ENCODE measurements at regions not wholly inside any gene's neighbourhood (a gene's known extent, or its start where the extent isn't known, plus 50 kb on each side); places are given as distances from the start of the nearest gene placed in this dataset.

DNA sequence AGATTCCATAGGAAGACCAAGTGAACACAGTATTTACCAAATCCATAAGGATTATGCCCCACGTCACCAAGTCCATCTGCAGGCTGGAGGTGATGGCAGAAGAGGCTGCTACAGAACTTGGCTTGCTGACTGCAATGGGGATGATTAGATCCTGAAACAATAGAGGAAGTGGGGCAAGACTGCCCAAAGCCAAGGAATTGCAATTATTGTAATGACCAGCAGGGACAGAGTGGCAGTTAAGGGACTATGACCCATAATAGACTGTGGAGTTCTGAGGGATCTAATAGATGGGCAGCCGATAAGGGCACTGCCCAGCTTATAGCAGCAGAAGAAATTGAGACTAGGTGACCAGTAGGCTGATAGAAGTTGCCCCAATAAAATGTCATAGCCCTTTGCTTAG lies 108.4 kb downstream of the MINAR1 start:
- TF ChIP-seq, protein P1, sequence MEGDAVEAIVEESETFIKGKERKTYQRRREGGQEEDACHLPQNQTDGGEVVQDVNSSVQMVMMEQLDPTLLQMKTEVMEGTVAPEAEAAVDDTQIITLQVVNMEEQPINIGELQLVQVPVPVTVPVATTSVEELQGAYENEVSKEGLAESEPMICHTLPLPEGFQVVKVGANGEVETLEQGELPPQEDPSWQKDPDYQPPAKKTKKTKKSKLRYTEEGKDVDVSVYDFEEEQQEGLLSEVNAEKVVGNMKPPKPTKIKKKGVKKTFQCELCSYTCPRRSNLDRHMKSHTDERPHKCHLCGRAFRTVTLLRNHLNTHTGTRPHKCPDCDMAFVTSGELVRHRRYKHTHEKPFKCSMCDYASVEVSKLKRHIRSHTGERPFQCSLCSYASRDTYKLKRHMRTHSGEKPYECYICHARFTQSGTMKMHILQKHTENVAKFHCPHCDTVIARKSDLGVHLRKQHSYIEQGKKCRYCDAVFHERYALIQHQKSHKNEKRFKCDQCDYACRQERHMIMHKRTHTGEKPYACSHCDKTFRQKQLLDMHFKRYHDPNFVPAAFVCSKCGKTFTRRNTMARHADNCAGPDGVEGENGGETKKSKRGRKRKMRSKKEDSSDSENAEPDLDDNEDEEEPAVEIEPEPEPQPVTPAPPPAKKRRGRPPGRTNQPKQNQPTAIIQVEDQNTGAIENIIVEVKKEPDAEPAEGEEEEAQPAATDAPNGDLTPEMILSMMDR (IDR thresholded peaks at IDR 0.05 in 4 of 5, conservative IDR thresholded peaks at IDR 0.05 in 1 of 5): no peak
- no peak for TF ChIP-seq POLR2A (IDR thresholded peaks at IDR 0.05)
